ENCODE measurements at regions not wholly inside any gene's neighbourhood (a gene's known extent, or its start where the extent isn't known, plus 50 kb on each side); places are given as distances from the start of the nearest gene placed in this dataset.

GRCh38 chr6:146902846-146903245, 301.4 kb upstream of the STXBP5 start:
- Histone ChIP-seq H3K4me1 (ENCODE audit: insufficient read depth) (no peaks in the 10 kb centered on the region), H3K4me3 (no peak overlapping the region), H3K27ac (no peak overlapping the region), H3K27me3 (no peaks in the 10 kb centered on the region), H3K9me3 (no peaks in the 10 kb centered on the region), H3K36me3 (no peaks in the 10 kb centered on the region)
- intact Hi-C loops (cut with DNase I) = no loop called here
- DNase-seq = no peak
- WGBS, 3 donors = 82 to 90% (median 88%) methylated on average over 1 of the region's 1 CpG
- TF ChIP-seq POLR2A (IDR thresholded peaks at IDR 0.05) (no peak), EP300 (IDR thresholded peaks at IDR 0.05) (no peak)
- TF ChIP-seq, protein P1, sequence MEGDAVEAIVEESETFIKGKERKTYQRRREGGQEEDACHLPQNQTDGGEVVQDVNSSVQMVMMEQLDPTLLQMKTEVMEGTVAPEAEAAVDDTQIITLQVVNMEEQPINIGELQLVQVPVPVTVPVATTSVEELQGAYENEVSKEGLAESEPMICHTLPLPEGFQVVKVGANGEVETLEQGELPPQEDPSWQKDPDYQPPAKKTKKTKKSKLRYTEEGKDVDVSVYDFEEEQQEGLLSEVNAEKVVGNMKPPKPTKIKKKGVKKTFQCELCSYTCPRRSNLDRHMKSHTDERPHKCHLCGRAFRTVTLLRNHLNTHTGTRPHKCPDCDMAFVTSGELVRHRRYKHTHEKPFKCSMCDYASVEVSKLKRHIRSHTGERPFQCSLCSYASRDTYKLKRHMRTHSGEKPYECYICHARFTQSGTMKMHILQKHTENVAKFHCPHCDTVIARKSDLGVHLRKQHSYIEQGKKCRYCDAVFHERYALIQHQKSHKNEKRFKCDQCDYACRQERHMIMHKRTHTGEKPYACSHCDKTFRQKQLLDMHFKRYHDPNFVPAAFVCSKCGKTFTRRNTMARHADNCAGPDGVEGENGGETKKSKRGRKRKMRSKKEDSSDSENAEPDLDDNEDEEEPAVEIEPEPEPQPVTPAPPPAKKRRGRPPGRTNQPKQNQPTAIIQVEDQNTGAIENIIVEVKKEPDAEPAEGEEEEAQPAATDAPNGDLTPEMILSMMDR (IDR thresholded peaks at IDR 0.05) = no peak

GRCh38 chr6:146903451-146903850, 300.8 kb upstream of the STXBP5 start:
- Histone ChIP-seq H3K4me1 (ENCODE audit: insufficient read depth) (no peaks in the 10 kb centered on the region), H3K36me3 (no peaks in the 10 kb centered on the region), H3K4me3 (no peak overlapping the region), H3K9me3 (no peaks in the 10 kb centered on the region), H3K27ac (no peak overlapping the region), H3K27me3 (no peaks in the 10 kb centered on the region)
- TF ChIP-seq EP300 (IDR thresholded peaks at IDR 0.05) (no peak), POLR2A (IDR thresholded peaks at IDR 0.05) (no peak)
- TF ChIP-seq, protein P1 (IDR thresholded peaks at IDR 0.05) = no peak
- intact Hi-C loops (cut with DNase I) = no loop called here
- WGBS, 3 donors = 93 to 95% (median 95%) methylated on average over 7 of the region's 7 CpGs
- no peak for DNase-seq

GRCh38 chr6:146904596-146904995, 299.6 kb upstream of the STXBP5 start:
- 80 to 84% (median 81%) methylated on average over 6 of the region's 6 CpGs for WGBS, 3 donors

DNA sequence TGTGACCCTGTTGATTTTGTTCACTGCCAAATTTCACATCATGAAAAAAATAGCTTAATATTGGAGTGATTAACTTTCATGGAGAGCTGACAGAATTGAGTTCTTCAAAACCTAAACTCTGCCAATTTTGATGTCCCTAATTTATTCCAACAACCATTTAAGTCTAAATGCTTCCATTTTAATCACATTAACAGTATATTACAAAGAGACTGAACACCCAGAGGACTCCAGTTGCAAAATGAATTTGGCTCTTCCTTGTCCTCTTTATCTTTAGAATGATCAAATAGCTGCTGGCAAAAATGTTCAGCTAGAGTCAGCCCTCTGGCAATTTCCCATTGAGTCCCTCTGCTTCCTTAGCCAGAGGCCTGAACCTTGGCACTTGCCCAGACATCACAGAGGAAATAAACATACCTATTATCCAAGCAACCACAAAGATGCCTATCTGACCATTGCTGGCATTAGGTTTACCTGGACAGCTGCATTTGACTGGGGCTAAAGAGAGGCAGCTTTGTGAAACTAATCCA, 299.0 kb upstream of the STXBP5 start:
- no peaks in the 10 kb centered on the region for H3K27me3 ChIP-seq
- no peaks in the 10 kb centered on the region for H3K9me3 ChIP-seq
- no peak overlapping the region for H3K4me3 ChIP-seq
- TF ChIP-seq EP300 (IDR thresholded peaks at IDR 0.05) (no peak), POLR2A (IDR thresholded peaks at IDR 0.05) (no peak)
- TF ChIP-seq, protein P1 (IDR thresholded peaks at IDR 0.05) = no peak
- intact Hi-C loops (cut with DNase I) = no loop called here
- no peaks in the 10 kb centered on the region for H3K36me3 ChIP-seq
- no peak overlapping the region for H3K27ac ChIP-seq
- no peak for DNase-seq
- H3K4me1 ChIP-seq (ENCODE audit: insufficient read depth) = no peaks in the 10 kb centered on the region

More at GRCh38 chr6:146904596-146904995, 299.6 kb upstream of the STXBP5 start:
- no peak overlapping the region for H3K27ac ChIP-seq
- no peaks in the 10 kb centered on the region for H3K9me3 ChIP-seq
- no peak overlapping the region for H3K4me3 ChIP-seq
- no peaks in the 10 kb centered on the region for H3K36me3 ChIP-seq
- intact Hi-C loops (cut with DNase I) = no loop called here
- no peaks in the 10 kb centered on the region for H3K27me3 ChIP-seq
- TF ChIP-seq, protein P1 (IDR thresholded peaks at IDR 0.05) = no peak
- TF ChIP-seq EP300 (IDR thresholded peaks at IDR 0.05) = no peak
- TF ChIP-seq POLR2A (IDR thresholded peaks at IDR 0.05) = no peak
- H3K4me1 ChIP-seq (ENCODE audit: insufficient read depth) = no peaks in the 10 kb centered on the region
- DNase-seq = no peak

Measured in ovary (tissue), 7 donors.